Esophagus squamous epithelium (tissue), 4 donors: ENCODE measurements at regions not wholly inside any gene's neighbourhood (a gene's known extent, or its start where the extent isn't known, plus 50 kb on each side); places are given as distances from the start of the nearest gene placed in this dataset.

ENCODE experiments used
- POLR2A ChIP-seq, 4 donors: fragments of 450-650 bp; IDR thresholded peaks; one replicate each; pipeline ENCODE4 v1.6.1; 2017; ENCODE audit warnings: antibody characterized with exemption in 4 of 4, mild to moderate bottlenecking in 4 of 4, moderate library complexity in 3 of 4
- TF ChIP-seq, protein P1 (sequence below), 6 experiments: fragments of 450-650 bp in 4 of 6; fragments of 200-600 bp in 2 of 6; sonication (generic) in 2 of 6; IDR thresholded peaks; one replicate each; pipeline ENCODE4 v1.5.1; 2016 to 2019; ENCODE audit warnings: antibody characterized with exemption in 6 of 6, mild to moderate bottlenecking in 4 of 6, moderate library complexity in 4 of 6

DNA sequence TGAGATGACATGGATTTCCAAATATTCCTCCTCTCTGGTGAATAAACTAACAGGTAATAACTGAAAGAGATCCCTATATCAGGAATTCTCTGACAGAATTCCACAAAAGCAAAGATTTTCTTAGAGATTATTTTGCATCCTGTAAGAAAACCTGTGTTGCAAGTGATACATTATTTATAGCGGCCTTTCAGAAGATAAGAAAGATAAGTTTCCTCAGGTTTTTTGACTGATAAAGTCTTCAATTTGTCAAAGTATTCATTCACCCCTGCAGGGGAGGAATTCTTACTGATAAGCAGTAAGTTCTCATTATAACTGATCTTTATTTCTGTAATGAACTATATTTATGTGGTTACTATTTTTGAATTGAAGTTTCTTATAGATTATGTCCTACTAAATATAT lies 554.0 kb downstream of the ARL4A start:
- TF ChIP-seq, protein P1, sequence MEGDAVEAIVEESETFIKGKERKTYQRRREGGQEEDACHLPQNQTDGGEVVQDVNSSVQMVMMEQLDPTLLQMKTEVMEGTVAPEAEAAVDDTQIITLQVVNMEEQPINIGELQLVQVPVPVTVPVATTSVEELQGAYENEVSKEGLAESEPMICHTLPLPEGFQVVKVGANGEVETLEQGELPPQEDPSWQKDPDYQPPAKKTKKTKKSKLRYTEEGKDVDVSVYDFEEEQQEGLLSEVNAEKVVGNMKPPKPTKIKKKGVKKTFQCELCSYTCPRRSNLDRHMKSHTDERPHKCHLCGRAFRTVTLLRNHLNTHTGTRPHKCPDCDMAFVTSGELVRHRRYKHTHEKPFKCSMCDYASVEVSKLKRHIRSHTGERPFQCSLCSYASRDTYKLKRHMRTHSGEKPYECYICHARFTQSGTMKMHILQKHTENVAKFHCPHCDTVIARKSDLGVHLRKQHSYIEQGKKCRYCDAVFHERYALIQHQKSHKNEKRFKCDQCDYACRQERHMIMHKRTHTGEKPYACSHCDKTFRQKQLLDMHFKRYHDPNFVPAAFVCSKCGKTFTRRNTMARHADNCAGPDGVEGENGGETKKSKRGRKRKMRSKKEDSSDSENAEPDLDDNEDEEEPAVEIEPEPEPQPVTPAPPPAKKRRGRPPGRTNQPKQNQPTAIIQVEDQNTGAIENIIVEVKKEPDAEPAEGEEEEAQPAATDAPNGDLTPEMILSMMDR (IDR thresholded peaks at IDR 0.05): no peak
- TF ChIP-seq POLR2A (IDR thresholded peaks at IDR 0.05): no peak
